ENCODE measurements at regions not wholly inside any gene's neighbourhood (a gene's known extent, or its start where the extent isn't known, plus 50 kb on each side); places are given as distances from the start of the nearest gene placed in this dataset.

GRCh38 chr14:37650356-37651037 lies 55.1 kb downstream of the TTC6 start:
- no peak for DNase-seq (ENCODE audit: low read depth)
- no peak overlapping the region for H3K4me3 ChIP-seq (ENCODE audit: control insufficient read depth, low read depth, low read length)
- no peak for TF ChIP-seq CTCF (IDR thresholded peaks at IDR 0.05; ENCODE audit: control insufficient read depth, insufficient read depth, low read depth, low read length, missing control alignments)

GRCh38 chr14:37652042-37652441 lies 56.6 kb downstream of the TTC6 start:
- TF ChIP-seq CTCF (IDR thresholded peaks at IDR 0.05; ENCODE audit: control insufficient read depth, insufficient read depth, low read depth, low read length, missing control alignments) = no peak
- H3K4me3 ChIP-seq (ENCODE audit: control insufficient read depth, low read depth, low read length) = no peak overlapping the region
- no peak for DNase-seq (ENCODE audit: low read depth)

GRCh38 chr14:37655418-37655817 lies 60.0 kb downstream of the TTC6 start:
- no peak for DNase-seq (ENCODE audit: low read depth)
- H3K4me3 ChIP-seq (ENCODE audit: control insufficient read depth, low read depth, low read length) = no peak overlapping the region
- no peak for TF ChIP-seq CTCF (IDR thresholded peaks at IDR 0.05; ENCODE audit: control insufficient read depth, insufficient read depth, low read depth, low read length, missing control alignments)

GRCh38 chr14:37658156-37658555 lies 62.7 kb downstream of the TTC6 start:
- H3K4me3 ChIP-seq (ENCODE audit: control insufficient read depth, low read depth, low read length) = no peak overlapping the region
- TF ChIP-seq CTCF (IDR thresholded peaks at IDR 0.05; ENCODE audit: control insufficient read depth, insufficient read depth, low read depth, low read length, missing control alignments) = no peak
- DNase-seq (ENCODE audit: low read depth) = no peak

GRCh38 chr14:37663498-37663897 lies 68.1 kb downstream of the TTC6 start:
- TF ChIP-seq CTCF (IDR thresholded peaks at IDR 0.05; ENCODE audit: control insufficient read depth, insufficient read depth, low read depth, low read length, missing control alignments) = no peak
- no peak for DNase-seq (ENCODE audit: low read depth)
- no peak overlapping the region for H3K4me3 ChIP-seq (ENCODE audit: control insufficient read depth, low read depth, low read length)

GRCh38 chr14:37665479-37665878 lies 70.0 kb downstream of the TTC6 start:
- H3K4me3 ChIP-seq (ENCODE audit: control insufficient read depth, low read depth, low read length) = no peak overlapping the region
- DNase-seq (ENCODE audit: low read depth) = no peak
- TF ChIP-seq CTCF (IDR thresholded peaks at IDR 0.05; ENCODE audit: control insufficient read depth, insufficient read depth, low read depth, low read length, missing control alignments) = no peak
